Esophagus squamous epithelium (tissue), 5 donors: ENCODE measurements at regions not wholly inside any gene's neighbourhood (a gene's known extent, or its start where the extent isn't known, plus 50 kb on each side); places are given as distances from the start of the nearest gene placed in this dataset.

Experiments used
- DNase-seq: peaks from one replicate; lab custom pipeline; 2025; lab: John Stamatoyannopoulos, UW
- H3K27ac ChIP-seq, 4 donors: fragments of 200-600 bp; sonication (generic); one replicate each; pipeline ENCODE4 v1.5.1; 2016 to 2019; ENCODE audit warnings: mild to moderate bottlenecking in 1 of 4
- H3K27me3 ChIP-seq, 4 donors: fragments of 200-600 bp; sonication (generic); 1 replicate in 3 of 4; 2 replicates in 1 of 4; pipeline versions ENCODE4 v1.5.1 to v1.6.0; 2017 to 2021; ENCODE audit warnings: antibody characterized with exemption in 1 of 4
- H3K36me3 ChIP-seq, 3 donors: fragments of 200-600 bp; sonication (generic); one replicate each; pipeline ENCODE4 v1.5.1; 2016 to 2019
- H3K4me1 ChIP-seq, 3 donors: fragments of 200-600 bp; sonication (generic); one replicate each; pipeline ENCODE4 v1.5.1; 2017 to 2019
- H3K4me3 ChIP-seq, 4 donors: fragments of 200-600 bp; sonication (generic); 1 replicate in 3 of 4; 2 replicates in 1 of 4; pipeline ENCODE4 v1.5.1; 2016 to 2019; ENCODE audit warnings: mild to moderate bottlenecking in 2 of 4, moderate library complexity in 1 of 4
- H3K9me3 ChIP-seq, 3 donors: fragments of 200-600 bp; sonication (generic); one replicate each; pipeline ENCODE4 v1.5.1; 2016 to 2019
- CTCF ChIP-seq, 6 experiments: fragments of 450-650 bp in 4 of 6; fragments of 200-600 bp in 2 of 6; sonication (generic) in 2 of 6; IDR thresholded peaks; one replicate each; pipeline ENCODE4 v1.5.1; 2016 to 2019; ENCODE audit warnings: antibody characterized with exemption in 6 of 6, mild to moderate bottlenecking in 4 of 6, moderate library complexity in 4 of 6
- POLR2A ChIP-seq, 4 donors: fragments of 450-650 bp; IDR thresholded peaks; one replicate each; pipeline ENCODE4 v1.6.1; 2017; ENCODE audit warnings: antibody characterized with exemption in 4 of 4, mild to moderate bottlenecking in 4 of 4, moderate library complexity in 3 of 4
- WGBS, 2 donors: methylation state at CpG; one replicate each; pipeline ENCODE4 v1.1.5; 2018; 5-methylcytosine and 5-hydroxymethylcytosine counted together
- intact Hi-C: fragments of 100-400 bp; cut with DNase I; formaldehyde crosslinking; loops from one replicate; pipeline ENCODE4 v1.15.0; 2022
- donor health status: DM: yes; HTN: yes; CAD: no.

GRCh38 chr22:26992556-26992955, 335.2 kb downstream of the MIAT start:
- H3K36me3 ChIP-seq = no peaks in the 10 kb centered on the region
- no peaks in the 10 kb centered on the region for H3K4me1 ChIP-seq
- intact Hi-C loops = no loop called here
- TF ChIP-seq CTCF (IDR thresholded peaks at IDR 0.05) (no peak), POLR2A (IDR thresholded peaks at IDR 0.05) (no peak)
- no peak for DNase-seq
- H3K9me3 ChIP-seq = no peaks in the 10 kb centered on the region
- no peak overlapping the region for H3K27ac ChIP-seq
- H3K27me3 ChIP-seq = no peaks in the 10 kb centered on the region
- no peak overlapping the region for H3K4me3 ChIP-seq
- WGBS, 2 donors = 88% methylated on average over 1 to 2 of the region's 2 CpGs

- no peak for TF ChIP-seq CTCF (IDR thresholded peaks at IDR 0.05)
- TF ChIP-seq POLR2A (IDR thresholded peaks at IDR 0.05) = no peak
- H3K9me3 ChIP-seq = no peaks in the 10 kb centered on the region
- H3K4me1 ChIP-seq = no peaks in the 10 kb centered on the region
- no peaks in the 10 kb centered on the region for H3K27me3 ChIP-seq
- 89 to 90% methylated on average over 11 of the region's 11 CpGs for WGBS, 2 donors
- no peak for DNase-seq
- no peaks in the 10 kb centered on the region for H3K36me3 ChIP-seq
- H3K27ac ChIP-seq = no peak overlapping the region
- H3K4me3 ChIP-seq = no peak overlapping the region
- intact Hi-C loops = no loop called here
These were observed 336.5 kb downstream of the MIAT start for GRCh38 chr22:26993886-26994285.

GRCh38 chr22:26994801-26995200, 337.4 kb downstream of the MIAT start:
- intact Hi-C loops = no loop called here
- TF ChIP-seq CTCF (IDR thresholded peaks at IDR 0.05) = no peak
- TF ChIP-seq POLR2A (IDR thresholded peaks at IDR 0.05) = no peak
- Histone ChIP-seq H3K4me1 (no peaks in the 10 kb centered on the region), H3K27me3 (no peaks in the 10 kb centered on the region), H3K9me3 (no peaks in the 10 kb centered on the region), H3K36me3 (no peaks in the 10 kb centered on the region), H3K27ac (no peak overlapping the region), H3K4me3 (no peak overlapping the region)
- no peak for DNase-seq
- 89 to 94% methylated on average over 2 to 4 of the region's 4 CpGs for WGBS, 2 donors

- no peak for DNase-seq
- H3K9me3 ChIP-seq = no peaks in the 10 kb centered on the region
- no peaks in the 10 kb centered on the region for H3K27me3 ChIP-seq
- intact Hi-C loops = no loop called here
- H3K4me3 ChIP-seq = no peak overlapping the region
- H3K27ac ChIP-seq = no peak overlapping the region
- H3K36me3 ChIP-seq = no peaks in the 10 kb centered on the region
- TF ChIP-seq CTCF (IDR thresholded peaks at IDR 0.05) (no peak), POLR2A (IDR thresholded peaks at IDR 0.05) (no peak)
- H3K4me1 ChIP-seq = no peaks in the 10 kb centered on the region
- WGBS, 2 donors = 13 to 30% methylated on average over 1 to 3 of the region's 3 CpGs
These were observed 337.8 kb downstream of the MIAT start for GRCh38 chr22:26995235-26995634.

- Histone ChIP-seq H3K4me3 (no peak overlapping the region), H3K9me3 (no peaks in the 10 kb centered on the region), H3K27ac (no peak overlapping the region), H3K27me3 (no peaks in the 10 kb centered on the region), H3K36me3 (no peaks in the 10 kb centered on the region), H3K4me1 (no peaks in the 10 kb centered on the region)
- no peak for TF ChIP-seq CTCF (IDR thresholded peaks at IDR 0.05)
- TF ChIP-seq POLR2A (IDR thresholded peaks at IDR 0.05) = no peak
- 54 to 66% methylated on average over 2 of the region's 2 CpGs for WGBS, 2 donors
- no peak for DNase-seq
- intact Hi-C loops = no loop called here
These were observed 338.8 kb downstream of the MIAT start for GRCh38 chr22:26996154-26996553.
